GM12878 (cell line): ENCODE measurements at regions not wholly inside any gene's neighbourhood (a gene's known extent, or its start where the extent isn't known, plus 50 kb on each side); places are given as distances from the start of the nearest gene placed in this dataset.

Source experiments
- ATAC-seq: fragments of 200-7000 bp; cut with Tn5 transposase; 3 replicates; pipeline ENCODE4 v1.9.1; 2020; ENCODE audit warnings: mild to moderate bottlenecking, moderate library complexity
- BruUV-seq: library from RNA; stranded (reverse); fragments of 400-500 nt; replicated peaks from 2 replicates; lab custom pipeline; 2021; lab: Mats Ljungman, UMichigan
- CTCF ChIA-PET: fragments of 300-600 bp; sonication (Branson Sonifier 250); formaldehyde crosslinking; extraction: SDS; loops from one replicate; lab custom pipeline; 2021; ENCODE audit warnings: inconsistent platforms; lab: Yijun Ruan, JAX
- POLR2A ChIA-PET: fragments of 350-600 bp; formaldehyde crosslinking; extraction: SDS; loops from one replicate; lab custom pipeline; 2021; ENCODE audit warnings: inconsistent platforms; lab: Charles Lee
- RAD21 ChIA-PET: fragments of 300-600 bp; sonication (Branson Sonifier 250); formaldehyde crosslinking; loops from one replicate; lab custom pipeline; 2023; ENCODE audit warnings: antibody characterized with exemption; ENCODE audit not compliant: unreplicated experiment; lab: Charles Lee
- SMC1A ChIA-PET: fragments of 300-600 bp; sonication (Branson Sonifier 250); formaldehyde crosslinking; loops from one replicate; lab custom pipeline; 2023; ENCODE audit not compliant: unreplicated experiment, uncharacterized antibody; lab: Charles Lee
- DNase-seq: peaks from one replicate; pipeline ENCODE4 v3.0.0-alpha.2; 2011; ENCODE audit warnings: low read depth, low spot score
- FAIRE-seq: peaks from 3 replicates; lab custom pipeline; 2011; peaks lifted over from hg19 to GRCh38; lab: Jason Lieb, UNC
- H2AFZ ChIP-seq: 2 replicates; pipeline ENCODE4 v1.6.0; 2011; ENCODE audit warnings: low read depth, low read length, control low read depth; ENCODE audit not compliant: control insufficient read depth
- H3K27ac ChIP-seq: 2 replicates; pipeline ENCODE4 v1.5.1; 2011; ENCODE audit warnings: control low read depth; ENCODE audit not compliant: control insufficient read depth, insufficient read depth
- H3K27me3 ChIP-seq, 2 experiments: replicated peaks in 1 of 2; 2 replicates each; pipeline versions ENCODE4 v1.6.0 to v1.6.1; 2011; ENCODE audit warnings: low read length in 1 of 2; ENCODE audit not compliant: control insufficient read depth in 2 of 2, insufficient read depth in 2 of 2
- H3K36me3 ChIP-seq, 2 experiments: 2 replicates each; pipeline ENCODE4 v1.5.1; 2011; ENCODE audit warnings: low read length in 1 of 2; ENCODE audit not compliant: control insufficient read depth in 2 of 2, insufficient read depth in 2 of 2
- H3K4me1 ChIP-seq: 2 replicates; pipeline ENCODE4 v1.6.1; 2011; ENCODE audit warnings: mild to moderate bottlenecking, low read length, moderate library complexity, mixed read lengths; ENCODE audit not compliant: control insufficient read depth, insufficient read depth
- H3K4me2 ChIP-seq: 2 replicates; pipeline ENCODE4 v1.6.0; 2011; ENCODE audit warnings: control low read depth; ENCODE audit not compliant: control insufficient read depth, insufficient read depth
- H3K4me3 ChIP-seq: fragments of 200-600 bp; sonication (generic); 2 replicates; pipeline ENCODE4 v1.5.1; 2016
- H3K79me2 ChIP-seq: 2 replicates; pipeline ENCODE4 v1.6.0; 2011; ENCODE audit warnings: low read length; ENCODE audit not compliant: control insufficient read depth, insufficient read depth
- H3K9ac ChIP-seq: 2 replicates; pipeline ENCODE4 v1.8.0; 2011; ENCODE audit warnings: low read length, control low read depth, mixed read lengths; ENCODE audit not compliant: control insufficient read depth, insufficient read depth
- H3K9me3 ChIP-seq: replicated peaks from 3 replicates; pipeline ENCODE4 v1.5.1; 2011; ENCODE audit warnings: mild to moderate bottlenecking, low read length; ENCODE audit not compliant: control insufficient read depth, insufficient read depth
- H4K20me1 ChIP-seq: 2 replicates; pipeline ENCODE4 v1.6.0; 2011; ENCODE audit not compliant: control insufficient read depth, insufficient read depth
- BCLAF1 ChIP-seq: fragments of 450-650 bp; IDR thresholded peaks from 2 replicates; pipeline ENCODE4 v1.6.1; 2017; ENCODE audit warnings: antibody characterized with exemption, mild to moderate bottlenecking, moderate library complexity
- CHD2 ChIP-seq: IDR thresholded peaks from 2 replicates; pipeline ENCODE4 v1.6.1; 2011; ENCODE audit warnings: low read depth, low read length, improper control_type of control experiment, borderline replicate concordance
- FOXK2 ChIP-seq: fragments of 450-650 bp; IDR thresholded peaks from 2 replicates; pipeline ENCODE4 v1.6.1; 2017; ENCODE audit warnings: mild to moderate bottlenecking, moderate library complexity
- IKZF2 ChIP-seq, 2 experiments: fragments of 450-650 bp; IDR thresholded peaks; 2 replicates each; pipeline ENCODE4 v1.6.1; 2017; ENCODE audit warnings: mild to moderate bottlenecking in 2 of 2, moderate library complexity in 2 of 2
- NFXL1 ChIP-seq: fragments of 450-650 bp; IDR thresholded peaks from 2 replicates; pipeline ENCODE4 v1.6.1; 2017; ENCODE audit warnings: antibody characterized with exemption, mild to moderate bottlenecking, borderline replicate concordance
- TBL1XR1 ChIP-seq: IDR thresholded peaks from 2 replicates; pipeline ENCODE4 v1.6.1; 2012; ENCODE audit warnings: low read depth, low read length, improper control_type of control experiment
- ZBTB33 ChIP-seq: fragments of 450-650 bp; IDR thresholded peaks from 2 replicates; pipeline ENCODE4 v1.6.1; 2017; ENCODE audit warnings: mild to moderate bottlenecking
- WGBS: methylation state at CpG from one replicate; pipeline ENCODE4 v1.1.6; 2016; ENCODE audit warnings: low lambda C conversion rate; ENCODE audit not compliant: insufficient replicate concordance, insufficient coverage; ENCODE audit errors: missing lambda C conversion rate; 5-methylcytosine and 5-hydroxymethylcytosine counted together
- in situ Hi-C: fragments of 300-500 bp; cut with MboI; formaldehyde crosslinking; loops from 9 replicates; pipeline ENCODE4 v1.14.3; 2018; ENCODE audit warnings: mixed read lengths
- intact Hi-C: fragments of 100-400 bp; cut with micrococcal nuclease; formaldehyde crosslinking; loops from one replicate; pipeline ENCODE4 v1.14.2; 2022; ENCODE audit not compliant: unreplicated experiment
- TF ChIP-seq, protein P1 (sequence below): fragments of 450-650 bp; IDR thresholded peaks from 2 replicates; pipeline ENCODE4 v1.6.1; 2016; ENCODE audit warnings: mild to moderate bottlenecking, moderate library complexity, borderline replicate concordance

GRCh38 chr10:64738462-64738861 lies 1217.3 kb downstream of the REEP3 start:
- TF ChIP-seq NFXL1 = no peak
- no peak for TF ChIP-seq BCLAF1
- no peak for TF ChIP-seq ZBTB33
- no peak for TF ChIP-seq IKZF2 (IDR thresholded peaks at IDR 0.05)
- TF ChIP-seq, protein P1, sequence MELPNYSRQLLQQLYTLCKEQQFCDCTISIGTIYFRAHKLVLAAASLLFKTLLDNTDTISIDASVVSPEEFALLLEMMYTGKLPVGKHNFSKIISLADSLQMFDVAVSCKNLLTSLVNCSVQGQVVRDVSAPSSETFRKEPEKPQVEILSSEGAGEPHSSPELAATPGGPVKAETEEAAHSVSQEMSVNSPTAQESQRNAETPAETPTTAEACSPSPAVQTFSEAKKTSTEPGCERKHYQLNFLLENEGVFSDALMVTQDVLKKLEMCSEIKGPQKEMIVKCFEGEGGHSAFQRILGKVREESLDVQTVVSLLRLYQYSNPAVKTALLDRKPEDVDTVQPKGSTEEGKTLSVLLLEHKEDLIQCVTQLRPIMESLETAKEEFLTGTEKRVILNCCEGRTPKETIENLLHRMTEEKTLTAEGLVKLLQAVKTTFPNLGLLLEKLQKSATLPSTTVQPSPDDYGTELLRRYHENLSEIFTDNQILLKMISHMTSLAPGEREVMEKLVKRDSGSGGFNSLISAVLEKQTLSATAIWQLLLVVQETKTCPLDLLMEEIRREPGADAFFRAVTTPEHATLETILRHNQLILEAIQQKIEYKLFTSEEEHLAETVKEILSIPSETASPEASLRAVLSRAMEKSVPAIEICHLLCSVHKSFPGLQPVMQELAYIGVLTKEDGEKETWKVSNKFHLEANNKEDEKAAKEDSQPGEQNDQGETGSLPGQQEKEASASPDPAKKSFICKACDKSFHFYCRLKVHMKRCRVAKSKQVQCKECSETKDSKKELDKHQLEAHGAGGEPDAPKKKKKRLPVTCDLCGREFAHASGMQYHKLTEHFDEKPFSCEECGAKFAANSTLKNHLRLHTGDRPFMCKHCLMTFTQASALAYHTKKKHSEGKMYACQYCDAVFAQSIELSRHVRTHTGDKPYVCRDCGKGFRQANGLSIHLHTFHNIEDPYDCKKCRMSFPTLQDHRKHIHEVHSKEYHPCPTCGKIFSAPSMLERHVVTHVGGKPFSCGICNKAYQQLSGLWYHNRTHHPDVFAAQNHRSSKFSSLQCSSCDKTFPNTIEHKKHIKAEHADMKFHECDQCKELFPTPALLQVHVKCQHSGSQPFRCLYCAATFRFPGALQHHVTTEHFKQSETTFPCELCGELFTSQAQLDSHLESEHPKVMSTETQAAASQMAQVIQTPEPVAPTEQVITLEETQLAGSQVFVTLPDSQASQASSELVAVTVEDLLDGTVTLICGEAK = no peak
- no peak for TF ChIP-seq CHD2
- TF ChIP-seq TBL1XR1 = no peak
- TF ChIP-seq FOXK2 = no peak
- no peaks in the 10 kb centered on the region for H3K4me1 ChIP-seq
- ChIA-PET CTCF (no interaction called here), POLR2A (no interaction called here), RAD21 (no interaction called here), SMC1A (interaction anchor here (3.0 kb wide), 1 partner anchor 11 kb away, joined by 16 read pairs; no protein-coding TSS in a partner anchor)
- no peak overlapping the region for H3K4me3 ChIP-seq
- no peak overlapping the region for H3K9ac ChIP-seq
- H3K4me2 ChIP-seq = no peak overlapping the region
- no peaks in the 10 kb centered on the region for H3K36me3 ChIP-seq
- H3K27me3 ChIP-seq = no peaks in the 10 kb centered on the region
- in situ Hi-C loops (no loop called here), intact Hi-C loops (no loop called here)
- no peak for ATAC-seq
- H3K79me2 ChIP-seq = no peaks in the 10 kb centered on the region
- no peak overlapping the region for H2AFZ ChIP-seq
- H4K20me1 ChIP-seq = no peaks in the 10 kb centered on the region
- WGBS = 0% methylated on average over 2 of the region's 2 CpGs
- H3K27ac ChIP-seq = no peak overlapping the region
- DNase-seq = no peak
- no peaks in the 10 kb centered on the region for H3K9me3 ChIP-seq
- BruUV-seq = no TSS peak
- no peak for FAIRE-seq
